ENCODE measurements at regions not wholly inside any gene's neighbourhood (a gene's known extent, or its start where the extent isn't known, plus 50 kb on each side); places are given as distances from the start of the nearest gene placed in this dataset.

- no peak for DNase-seq (ENCODE audit: low read depth in 3 of 3)
These were observed 157.6 kb upstream of the VASH1 start for GRCh38 chr14:76603713-76604112.

- no peak for DNase-seq (ENCODE audit: low read depth in 3 of 3)
These were observed 153.8 kb upstream of the VASH1 start for GRCh38 chr14:76607510-76607909.

- DNase-seq (ENCODE audit: low read depth in 3 of 3) = no peak
These were observed 148.6 kb upstream of the VASH1 start for GRCh38 chr14:76612654-76613053.

GRCh38 chr14:76613616-76614015, 147.7 kb upstream of the VASH1 start:
- DNase-seq (ENCODE audit: low read depth in 3 of 3) = no peak

- DNase-seq (ENCODE audit: low read depth in 3 of 3) = no peak
These were observed 145.9 kb upstream of the VASH1 start for GRCh38 chr14:76615331-76615730.

- DNase-seq (ENCODE audit: low read depth in 3 of 3) = no peak
These were observed 143.8 kb upstream of the VASH1 start for GRCh38 chr14:76617440-76617839.

- DNase-seq (ENCODE audit: low read depth in 3 of 3) = no peak
These were observed 124.7 kb upstream of the VASH1 start for GRCh38 chr14:76636602-76637001.

GRCh38 chr14:76638841-76639240, 122.4 kb upstream of the VASH1 start:
- DNase-seq (ENCODE audit: low read depth in 3 of 3) = no peak

- no peak for DNase-seq (ENCODE audit: low read depth in 3 of 3)
These were observed 121.5 kb upstream of the VASH1 start for GRCh38 chr14:76639606-76640229.

- no peak for DNase-seq (ENCODE audit: low read depth in 3 of 3)
These were observed 120.3 kb upstream of the VASH1 start for GRCh38 chr14:76640923-76641395.

- DNase-seq (ENCODE audit: low read depth in 3 of 3) = no peak
These were observed 119.7 kb upstream of the VASH1 start for GRCh38 chr14:76641541-76641940.

GRCh38 chr14:76643887-76644286, 117.4 kb upstream of the VASH1 start:
- no peak for DNase-seq (ENCODE audit: low read depth in 3 of 3)

- DNase-seq (ENCODE audit: low read depth in 3 of 3) = no peak
These were observed 116.3 kb upstream of the VASH1 start for GRCh38 chr14:76644855-76645518.

GRCh38 chr14:76647697-76648298, 113.5 kb upstream of the VASH1 start:
- DNase-seq (ENCODE audit: low read depth in 3 of 3) = peak in 1 of 3 donors; percentile 8

- DNase-seq (ENCODE audit: low read depth in 3 of 3) = no peak
These were observed 109.7 kb upstream of the VASH1 start for GRCh38 chr14:76651410-76652055.

GRCh38 chr14:76653875-76654572, 107.2 kb upstream of the VASH1 start:
- DNase-seq (ENCODE audit: low read depth in 3 of 3) = no peak

GRCh38 chr14:76654573-76655108, 106.6 kb upstream of the VASH1 start:
- DNase-seq (ENCODE audit: low read depth in 3 of 3) = no peak

GRCh38 chr14:76655331-76655730, 105.9 kb upstream of the VASH1 start:
- no peak for DNase-seq (ENCODE audit: low read depth in 3 of 3)

- DNase-seq (ENCODE audit: low read depth in 3 of 3) = no peak
These were observed 104.7 kb upstream of the VASH1 start for GRCh38 chr14:76656592-76656991.

GRCh38 chr14:76657404-76657803, 103.9 kb upstream of the VASH1 start:
- DNase-seq (ENCODE audit: low read depth in 3 of 3) = no peak

- DNase-seq (ENCODE audit: low read depth in 3 of 3) = no peak
These were observed 103.4 kb upstream of the VASH1 start for GRCh38 chr14:76657846-76658245.

- DNase-seq (ENCODE audit: low read depth in 3 of 3) = no peak
These were observed 98.7 kb upstream of the VASH1 start for GRCh38 chr14:76662580-76662979.
